ENCODE measurements at regions not wholly inside any gene's neighbourhood (a gene's known extent, or its start where the extent isn't known, plus 50 kb on each side); places are given as distances from the start of the nearest gene placed in this dataset.

DNA sequence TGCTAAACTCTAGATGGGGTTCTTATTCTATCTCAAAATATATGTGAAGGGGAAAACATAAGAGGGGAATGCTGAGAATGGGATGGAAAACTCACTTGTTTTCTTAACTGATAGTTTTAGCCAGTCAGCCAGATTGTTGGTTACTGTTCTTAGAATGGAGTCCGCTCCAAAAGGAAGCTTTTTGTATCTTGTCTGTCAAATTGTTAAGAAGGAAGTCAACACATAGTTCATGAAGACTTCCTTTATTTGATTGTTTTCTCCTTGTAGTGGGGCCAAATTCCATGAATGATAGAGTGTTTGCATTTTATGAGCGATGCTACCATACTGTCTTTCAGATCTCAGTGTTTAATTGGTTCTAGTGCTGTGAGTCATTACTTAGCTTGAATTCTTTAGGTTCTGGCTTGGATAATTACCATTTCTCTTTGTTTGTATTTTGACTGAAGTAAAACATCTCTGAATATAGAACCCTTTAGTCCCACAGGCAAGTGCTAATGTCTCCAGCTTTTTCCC is 98.3 kb upstream of the GOT2 start (continued):
- TF ChIP-seq, protein P1, sequence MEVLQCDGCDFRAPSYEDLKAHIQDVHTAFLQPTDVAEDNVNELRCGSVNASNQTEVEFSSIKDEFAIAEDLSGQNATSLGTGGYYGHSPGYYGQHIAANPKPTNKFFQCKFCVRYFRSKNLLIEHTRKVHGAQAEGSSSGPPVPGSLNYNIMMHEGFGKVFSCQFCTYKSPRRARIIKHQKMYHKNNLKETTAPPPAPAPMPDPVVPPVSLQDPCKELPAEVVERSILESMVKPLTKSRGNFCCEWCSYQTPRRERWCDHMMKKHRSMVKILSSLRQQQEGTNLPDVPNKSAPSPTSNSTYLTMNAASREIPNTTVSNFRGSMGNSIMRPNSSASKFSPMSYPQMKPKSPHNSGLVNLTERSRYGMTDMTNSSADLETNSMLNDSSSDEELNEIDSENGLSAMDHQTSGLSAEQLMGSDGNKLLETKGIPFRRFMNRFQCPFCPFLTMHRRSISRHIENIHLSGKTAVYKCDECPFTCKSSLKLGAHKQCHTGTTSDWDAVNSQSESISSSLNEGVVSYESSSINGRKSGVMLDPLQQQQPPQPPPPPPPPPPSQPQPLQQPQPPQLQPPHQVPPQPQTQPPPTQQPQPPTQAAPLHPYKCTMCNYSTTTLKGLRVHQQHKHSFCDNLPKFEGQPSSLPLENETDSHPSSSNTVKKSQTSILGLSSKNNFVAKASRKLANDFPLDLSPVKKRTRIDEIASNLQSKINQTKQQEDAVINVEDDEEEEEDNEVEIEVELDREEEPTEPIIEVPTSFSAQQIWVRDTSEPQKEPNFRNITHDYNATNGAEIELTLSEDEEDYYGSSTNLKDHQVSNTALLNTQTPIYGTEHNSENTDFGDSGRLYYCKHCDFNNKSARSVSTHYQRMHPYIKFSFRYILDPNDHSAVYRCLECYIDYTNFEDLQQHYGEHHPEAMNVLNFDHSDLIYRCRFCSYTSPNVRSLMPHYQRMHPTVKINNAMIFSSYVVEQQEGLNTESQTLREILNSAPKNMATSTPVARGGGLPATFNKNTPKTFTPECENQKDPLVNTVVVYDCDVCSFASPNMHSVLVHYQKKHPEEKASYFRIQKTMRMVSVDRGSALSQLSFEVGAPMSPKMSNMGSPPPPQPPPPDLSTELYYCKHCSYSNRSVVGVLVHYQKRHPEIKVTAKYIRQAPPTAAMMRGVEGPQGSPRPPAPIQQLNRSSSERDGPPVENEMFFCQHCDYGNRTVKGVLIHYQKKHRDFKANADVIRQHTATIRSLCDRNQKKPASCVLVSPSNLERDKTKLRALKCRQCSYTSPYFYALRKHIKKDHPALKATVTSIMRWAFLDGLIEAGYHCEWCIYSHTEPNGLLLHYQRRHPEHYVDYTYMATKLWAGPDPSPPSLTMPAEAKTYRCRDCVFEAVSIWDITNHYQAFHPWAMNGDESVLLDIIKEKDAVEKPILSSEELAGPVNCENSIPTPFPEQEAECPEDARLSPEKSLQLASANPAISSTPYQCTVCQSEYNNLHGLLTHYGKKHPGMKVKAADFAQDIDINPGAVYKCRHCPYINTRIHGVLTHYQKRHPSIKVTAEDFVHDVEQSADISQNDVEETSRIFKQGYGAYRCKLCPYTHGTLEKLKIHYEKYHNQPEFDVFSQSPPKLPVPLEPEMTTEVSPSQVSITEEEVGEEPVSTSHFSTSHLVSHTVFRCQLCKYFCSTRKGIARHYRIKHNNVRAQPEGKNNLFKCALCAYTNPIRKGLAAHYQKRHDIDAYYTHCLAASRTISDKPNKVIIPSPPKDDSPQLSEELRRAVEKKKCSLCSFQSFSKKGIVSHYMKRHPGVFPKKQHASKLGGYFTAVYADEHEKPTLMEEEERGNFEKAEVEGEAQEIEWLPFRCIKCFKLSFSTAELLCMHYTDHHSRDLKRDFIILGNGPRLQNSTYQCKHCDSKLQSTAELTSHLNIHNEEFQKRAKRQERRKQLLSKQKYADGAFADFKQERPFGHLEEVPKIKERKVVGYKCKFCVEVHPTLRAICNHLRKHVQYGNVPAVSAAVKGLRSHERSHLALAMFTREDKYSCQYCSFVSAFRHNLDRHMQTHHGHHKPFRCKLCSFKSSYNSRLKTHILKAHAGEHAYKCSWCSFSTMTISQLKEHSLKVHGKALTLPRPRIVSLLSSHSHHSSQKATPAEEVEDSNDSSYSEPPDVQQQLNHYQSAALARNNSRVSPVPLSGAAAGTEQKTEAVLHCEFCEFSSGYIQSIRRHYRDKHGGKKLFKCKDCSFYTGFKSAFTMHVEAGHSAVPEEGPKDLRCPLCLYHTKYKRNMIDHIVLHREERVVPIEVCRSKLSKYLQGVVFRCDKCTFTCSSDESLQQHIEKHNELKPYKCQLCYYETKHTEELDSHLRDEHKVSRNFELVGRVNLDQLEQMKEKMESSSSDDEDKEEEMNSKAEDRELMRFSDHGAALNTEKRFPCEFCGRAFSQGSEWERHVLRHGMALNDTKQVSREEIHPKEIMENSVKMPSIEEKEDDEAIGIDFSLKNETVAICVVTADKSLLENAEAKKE (CRISPR knock-in tag; IDR thresholded peaks at IDR 0.05) = no peak
- TF ChIP-seq, protein P2, sequence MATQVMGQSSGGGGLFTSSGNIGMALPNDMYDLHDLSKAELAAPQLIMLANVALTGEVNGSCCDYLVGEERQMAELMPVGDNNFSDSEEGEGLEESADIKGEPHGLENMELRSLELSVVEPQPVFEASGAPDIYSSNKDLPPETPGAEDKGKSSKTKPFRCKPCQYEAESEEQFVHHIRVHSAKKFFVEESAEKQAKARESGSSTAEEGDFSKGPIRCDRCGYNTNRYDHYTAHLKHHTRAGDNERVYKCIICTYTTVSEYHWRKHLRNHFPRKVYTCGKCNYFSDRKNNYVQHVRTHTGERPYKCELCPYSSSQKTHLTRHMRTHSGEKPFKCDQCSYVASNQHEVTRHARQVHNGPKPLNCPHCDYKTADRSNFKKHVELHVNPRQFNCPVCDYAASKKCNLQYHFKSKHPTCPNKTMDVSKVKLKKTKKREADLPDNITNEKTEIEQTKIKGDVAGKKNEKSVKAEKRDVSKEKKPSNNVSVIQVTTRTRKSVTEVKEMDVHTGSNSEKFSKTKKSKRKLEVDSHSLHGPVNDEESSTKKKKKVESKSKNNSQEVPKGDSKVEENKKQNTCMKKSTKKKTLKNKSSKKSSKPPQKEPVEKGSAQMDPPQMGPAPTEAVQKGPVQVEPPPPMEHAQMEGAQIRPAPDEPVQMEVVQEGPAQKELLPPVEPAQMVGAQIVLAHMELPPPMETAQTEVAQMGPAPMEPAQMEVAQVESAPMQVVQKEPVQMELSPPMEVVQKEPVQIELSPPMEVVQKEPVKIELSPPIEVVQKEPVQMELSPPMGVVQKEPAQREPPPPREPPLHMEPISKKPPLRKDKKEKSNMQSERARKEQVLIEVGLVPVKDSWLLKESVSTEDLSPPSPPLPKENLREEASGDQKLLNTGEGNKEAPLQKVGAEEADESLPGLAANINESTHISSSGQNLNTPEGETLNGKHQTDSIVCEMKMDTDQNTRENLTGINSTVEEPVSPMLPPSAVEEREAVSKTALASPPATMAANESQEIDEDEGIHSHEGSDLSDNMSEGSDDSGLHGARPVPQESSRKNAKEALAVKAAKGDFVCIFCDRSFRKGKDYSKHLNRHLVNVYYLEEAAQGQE (IDR thresholded peaks at IDR 0.05; ENCODE audit: unreplicated experiment) = no peak
- TF ChIP-seq JUNB (IDR thresholded peaks at IDR 0.05; ENCODE audit: unreplicated experiment) (no peak), ZNF331 (CRISPR knock-in tag; IDR thresholded peaks at IDR 0.05; ENCODE audit: low read depth) (no peak), NANOG (IDR thresholded peaks at IDR 0.05; ENCODE audit: borderline replicate concordance) (no peak)

DNA sequence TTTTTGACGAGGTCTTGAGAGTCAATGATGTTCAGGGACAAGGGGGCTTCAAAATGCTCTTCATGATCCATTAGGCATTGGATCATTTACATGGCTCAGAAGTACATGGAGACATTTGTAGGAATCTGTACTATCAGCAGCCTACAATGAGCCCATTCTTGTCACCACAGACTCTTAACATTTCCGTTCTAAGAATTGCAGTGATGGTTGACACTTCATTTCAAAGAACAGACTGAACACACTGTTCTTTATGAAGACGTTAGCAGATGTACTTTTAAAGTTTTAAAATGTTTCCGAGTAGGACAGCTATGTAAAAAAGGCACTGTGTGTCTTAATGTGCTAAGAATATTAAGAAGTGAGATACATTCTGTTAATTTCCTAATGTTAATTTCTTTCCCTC is 97.3 kb upstream of the GOT2 start:
- Histone ChIP-seq H3F3A (replicated peaks; ENCODE audit: low read depth) (no peaks in the 10 kb centered on the region), H2AFZ (no peak overlapping the region), H3K4me2 (no peak overlapping the region), H3K4me1 (ENCODE audit: insufficient read depth) (no peaks in the 10 kb centered on the region), H3K79me2 (replicated peaks; ENCODE audit: insufficient read depth) (no peaks in the 10 kb centered on the region), H3K27ac (ENCODE audit: low read depth) (no peak overlapping the region), H3K9me2 (ENCODE audit: insufficient read depth) (no peaks in the 10 kb centered on the region), H4K20me1 (replicated peaks; ENCODE audit: insufficient read depth) (no peaks in the 10 kb centered on the region), H3K27me3 (ENCODE audit: insufficient read depth) (no peaks in the 10 kb centered on the region), H3K36me3 (ENCODE audit: insufficient read depth) (no peaks in the 10 kb centered on the region), H3K4me3 (no peak overlapping the region)
- H3K4me3 Mint-ChIP-seq = no peak overlapping the region
- no peak overlapping the region for H3K27ac Mint-ChIP-seq
- H3K4me1 Mint-ChIP-seq = peaks cover 2% of the 10 kb centered on the region; the same call in 1 of the 3 replicates
- no peaks in the 10 kb centered on the region; the same call in 2 of the 3 replicates for H3K9me3 Mint-ChIP-seq
- no peaks in the 10 kb centered on the region for H3K27me3 Mint-ChIP-seq (ENCODE audit: insufficient read depth, low read depth, poor library complexity)
- no peaks in the 10 kb centered on the region for H3K36me3 Mint-ChIP-seq (ENCODE audit: low read depth)
- no peak for ATAC-seq
- DNase-seq (ENCODE audit: low spot score) = no peak
- TF ChIP-seq EZH2 (IDR thresholded peaks at IDR 0.05; ENCODE audit: low read depth, unreplicated experiment) (no peak), POLR2AphosphoS5 (IDR thresholded peaks at IDR 0.05; ENCODE audit: low read depth) (no peak)
- TF ChIP-seq, protein P3, sequence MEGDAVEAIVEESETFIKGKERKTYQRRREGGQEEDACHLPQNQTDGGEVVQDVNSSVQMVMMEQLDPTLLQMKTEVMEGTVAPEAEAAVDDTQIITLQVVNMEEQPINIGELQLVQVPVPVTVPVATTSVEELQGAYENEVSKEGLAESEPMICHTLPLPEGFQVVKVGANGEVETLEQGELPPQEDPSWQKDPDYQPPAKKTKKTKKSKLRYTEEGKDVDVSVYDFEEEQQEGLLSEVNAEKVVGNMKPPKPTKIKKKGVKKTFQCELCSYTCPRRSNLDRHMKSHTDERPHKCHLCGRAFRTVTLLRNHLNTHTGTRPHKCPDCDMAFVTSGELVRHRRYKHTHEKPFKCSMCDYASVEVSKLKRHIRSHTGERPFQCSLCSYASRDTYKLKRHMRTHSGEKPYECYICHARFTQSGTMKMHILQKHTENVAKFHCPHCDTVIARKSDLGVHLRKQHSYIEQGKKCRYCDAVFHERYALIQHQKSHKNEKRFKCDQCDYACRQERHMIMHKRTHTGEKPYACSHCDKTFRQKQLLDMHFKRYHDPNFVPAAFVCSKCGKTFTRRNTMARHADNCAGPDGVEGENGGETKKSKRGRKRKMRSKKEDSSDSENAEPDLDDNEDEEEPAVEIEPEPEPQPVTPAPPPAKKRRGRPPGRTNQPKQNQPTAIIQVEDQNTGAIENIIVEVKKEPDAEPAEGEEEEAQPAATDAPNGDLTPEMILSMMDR (conservative IDR thresholded peaks at IDR 0.05; ENCODE audit: low read depth in 2 of 2) = no peak
- TF ChIP-seq, protein P2 (IDR thresholded peaks at IDR 0.05; ENCODE audit: unreplicated experiment) = no peak
